ENCODE measurements at regions not wholly inside any gene's neighbourhood (a gene's known extent, or its start where the extent isn't known, plus 50 kb on each side); places are given as distances from the start of the nearest gene placed in this dataset.

DNA sequence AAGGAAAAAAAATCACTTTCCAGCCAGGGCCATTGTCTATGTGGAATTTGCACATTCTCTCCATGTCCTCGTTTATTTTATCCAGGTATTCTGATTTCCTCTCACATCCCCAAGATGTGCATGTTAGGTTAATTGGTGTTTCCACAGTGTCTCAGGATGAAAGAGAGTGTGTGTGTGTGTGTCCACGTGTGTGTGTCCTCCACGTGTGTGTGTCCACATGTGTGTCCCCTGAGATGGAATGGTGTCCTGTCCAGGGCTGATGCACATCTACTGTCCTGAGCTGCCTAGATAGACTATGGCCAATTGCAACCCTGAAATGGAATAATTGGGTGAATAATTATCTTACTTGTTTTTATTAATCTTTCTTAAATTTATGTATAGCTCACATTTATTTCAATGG, 2436.5 kb downstream of the PCDH9 start:
- DNase-seq, result no peak
- Mint-ChIP-seq H3K4me3 (no peak overlapping the region), H3K27me3 (no peaks in the 10 kb centered on the region), H3K27ac (no peak overlapping the region), H3K4me1 (ENCODE audit: low read depth) (no peaks in the 10 kb centered on the region), H3K9me3 (peaks cover 15% of the 10 kb centered on the region), H3K36me3 (ENCODE audit: low read depth) (no peaks in the 10 kb centered on the region)
- POLR2A ChIA-PET, result no interaction called here
- CTCF ChIA-PET, result no interaction called here
- no peak for ATAC-seq (ENCODE audit: poor library complexity)
- Histone ChIP-seq H3K27ac (ENCODE audit: low read depth in 1 of 2, low read length in 2 of 2) (no peak overlapping the region), H3K27me3 (ENCODE audit: control insufficient read depth in 1 of 2, insufficient read depth in 2 of 2, low read length in 2 of 2) (no peaks in the 10 kb centered on the region), H3K4me3 (ENCODE audit: low read length) (no peak overlapping the region), H3K4me1 (ENCODE audit: insufficient read depth, low read length) (no peaks in the 10 kb centered on the region), H3K9me3 (ENCODE audit: control insufficient read depth in 1 of 2, insufficient read depth in 1 of 2, low read length in 2 of 2) (peaks cover 0 to 5% of the 10 kb centered on the region in 2 experiments), H3K36me3 (ENCODE audit: insufficient read depth, low read length) (no peaks in the 10 kb centered on the region)
- TF ChIP-seq, protein P1, sequence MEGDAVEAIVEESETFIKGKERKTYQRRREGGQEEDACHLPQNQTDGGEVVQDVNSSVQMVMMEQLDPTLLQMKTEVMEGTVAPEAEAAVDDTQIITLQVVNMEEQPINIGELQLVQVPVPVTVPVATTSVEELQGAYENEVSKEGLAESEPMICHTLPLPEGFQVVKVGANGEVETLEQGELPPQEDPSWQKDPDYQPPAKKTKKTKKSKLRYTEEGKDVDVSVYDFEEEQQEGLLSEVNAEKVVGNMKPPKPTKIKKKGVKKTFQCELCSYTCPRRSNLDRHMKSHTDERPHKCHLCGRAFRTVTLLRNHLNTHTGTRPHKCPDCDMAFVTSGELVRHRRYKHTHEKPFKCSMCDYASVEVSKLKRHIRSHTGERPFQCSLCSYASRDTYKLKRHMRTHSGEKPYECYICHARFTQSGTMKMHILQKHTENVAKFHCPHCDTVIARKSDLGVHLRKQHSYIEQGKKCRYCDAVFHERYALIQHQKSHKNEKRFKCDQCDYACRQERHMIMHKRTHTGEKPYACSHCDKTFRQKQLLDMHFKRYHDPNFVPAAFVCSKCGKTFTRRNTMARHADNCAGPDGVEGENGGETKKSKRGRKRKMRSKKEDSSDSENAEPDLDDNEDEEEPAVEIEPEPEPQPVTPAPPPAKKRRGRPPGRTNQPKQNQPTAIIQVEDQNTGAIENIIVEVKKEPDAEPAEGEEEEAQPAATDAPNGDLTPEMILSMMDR (IDR thresholded peaks at IDR 0.05), result no peak
- intact Hi-C loops (cut with DNase I, micrococcal nuclease), result no loop called here

DNA sequence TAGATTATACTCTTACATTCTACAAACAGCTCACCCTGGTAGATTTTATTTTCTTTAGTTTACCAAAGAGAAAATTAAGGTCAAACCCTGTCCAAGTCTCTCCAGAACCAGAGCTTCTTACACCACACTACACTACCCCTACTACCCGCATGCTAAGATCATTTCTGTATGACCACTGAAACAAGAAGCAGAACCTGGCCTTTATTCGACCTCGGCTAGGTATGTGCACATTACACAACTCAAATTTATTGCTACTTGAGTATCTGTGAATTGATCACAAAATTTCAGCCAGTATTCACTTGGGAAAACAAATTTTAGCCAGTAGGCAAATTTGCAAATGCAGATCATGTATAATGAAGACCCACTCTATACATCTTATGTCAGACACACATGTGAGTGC, 2437.0 kb downstream of the PCDH9 start:
- TF ChIP-seq, protein P1 (IDR thresholded peaks at IDR 0.05), result no peak
- no peak for ATAC-seq (ENCODE audit: poor library complexity)
- Mint-ChIP-seq H3K36me3 (ENCODE audit: low read depth) (no peaks in the 10 kb centered on the region), H3K4me1 (ENCODE audit: low read depth) (no peaks in the 10 kb centered on the region), H3K27ac (no peak overlapping the region), H3K4me3 (no peak overlapping the region), H3K9me3 (peaks cover 15% of the 10 kb centered on the region), H3K27me3 (no peaks in the 10 kb centered on the region)
- H3K27me3 ChIP-seq (ENCODE audit: control insufficient read depth in 1 of 2, insufficient read depth in 2 of 2, low read length in 2 of 2), result no peaks in the 10 kb centered on the region
- peaks cover 0 to 5% of the 10 kb centered on the region in 2 experiments for H3K9me3 ChIP-seq (ENCODE audit: control insufficient read depth in 1 of 2, insufficient read depth in 1 of 2, low read length in 2 of 2)
- intact Hi-C loops (cut with DNase I, micrococcal nuclease), result no loop called here
- no peaks in the 10 kb centered on the region for H3K4me1 ChIP-seq (ENCODE audit: insufficient read depth, low read length)
- DNase-seq, result no peak
- ChIA-PET CTCF (no interaction called here), POLR2A (no interaction called here)
- no peak overlapping the region for H3K27ac ChIP-seq (ENCODE audit: low read depth in 1 of 2, low read length in 2 of 2)
- no peak overlapping the region for H3K4me3 ChIP-seq (ENCODE audit: low read length)
- no peaks in the 10 kb centered on the region for H3K36me3 ChIP-seq (ENCODE audit: insufficient read depth, low read length)

DNA sequence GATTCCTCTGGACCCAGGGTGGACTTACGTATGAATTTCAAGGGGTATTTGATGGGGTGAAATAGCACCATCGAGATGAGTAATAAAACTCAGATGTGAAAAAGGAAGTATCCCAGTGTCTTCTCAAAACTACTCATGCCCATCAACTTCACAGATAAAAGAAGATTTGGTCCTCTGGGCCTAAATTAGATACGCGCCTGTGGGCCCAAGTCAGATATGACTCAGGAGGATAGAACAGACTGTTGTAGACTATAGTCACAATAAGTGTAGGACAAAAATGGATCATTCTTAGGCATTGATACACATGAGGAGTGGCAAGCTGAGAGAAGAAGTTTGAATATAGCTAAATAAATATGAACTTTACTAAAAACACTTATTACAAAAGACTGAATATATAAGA, 2438.8 kb downstream of the PCDH9 start:
- no peaks in the 10 kb centered on the region for H3K36me3 Mint-ChIP-seq (ENCODE audit: low read depth)

More for the DNA sequence above, 2438.8 kb downstream of the PCDH9 start:
- TF ChIP-seq, protein P1 (IDR thresholded peaks at IDR 0.05), result no peak
- no peaks in the 10 kb centered on the region for H3K4me1 ChIP-seq (ENCODE audit: insufficient read depth, low read length)
- H3K27me3 ChIP-seq (ENCODE audit: control insufficient read depth in 1 of 2, insufficient read depth in 2 of 2, low read length in 2 of 2), result no peaks in the 10 kb centered on the region
- ChIA-PET CTCF (no interaction called here), POLR2A (no interaction called here)
- Mint-ChIP-seq H3K27me3 (no peaks in the 10 kb centered on the region), H3K27ac (no peak overlapping the region), H3K4me3 (no peak overlapping the region), H3K4me1 (ENCODE audit: low read depth) (no peaks in the 10 kb centered on the region), H3K9me3 (peaks cover 15% of the 10 kb centered on the region)
- no peak overlapping the region for H3K4me3 ChIP-seq (ENCODE audit: low read length)
- no peaks in the 10 kb centered on the region for H3K36me3 ChIP-seq (ENCODE audit: insufficient read depth, low read length)
- peaks cover 3 to 5% of the 10 kb centered on the region in 2 experiments for H3K9me3 ChIP-seq (ENCODE audit: control insufficient read depth in 1 of 2, insufficient read depth in 1 of 2, low read length in 2 of 2)
- intact Hi-C loops (cut with DNase I, micrococcal nuclease), result no loop called here
- no peak for ATAC-seq (ENCODE audit: poor library complexity)
- DNase-seq, result no peak
- no peak overlapping the region for H3K27ac ChIP-seq (ENCODE audit: low read depth in 1 of 2, low read length in 2 of 2)
